ENCODE measurements at regions not wholly inside any gene's neighbourhood (a gene's known extent, or its start where the extent isn't known, plus 50 kb on each side); places are given as distances from the start of the nearest gene placed in this dataset.

- Histone ChIP-seq H3K79me2 (ENCODE audit: control insufficient read depth, insufficient read depth, low read length) (no peaks in the 10 kb centered on the region), H3K4me1 (ENCODE audit: control insufficient read depth, extremely low read depth, insufficient read depth, low read length) (no peaks in the 10 kb centered on the region), H3K27me3 (ENCODE audit: control insufficient read depth in 2 of 2, insufficient read depth in 2 of 2, low read length in 2 of 2) (no peaks in the 10 kb centered on the region), H3K4me3 (replicated peaks in 1 of 3; ENCODE audit: insufficient read depth in 1 of 3, low read depth in 1 of 3, low read length in 3 of 3) (no peak overlapping the region), H3K4me2 (ENCODE audit: insufficient read depth, low read length) (no peak overlapping the region), H3K9me3 (replicated peaks; ENCODE audit: control insufficient read depth, insufficient read depth, low read length) (no peaks in the 10 kb centered on the region), H3K9ac (replicated peaks; ENCODE audit: extremely low read depth, insufficient read depth, low read length) (no peak overlapping the region), H3K27ac (ENCODE audit: insufficient read depth, low read depth, low read length) (no peak overlapping the region), H3K9me1 (replicated peaks; ENCODE audit: control insufficient read depth, extremely low read depth, insufficient read depth, low read length) (no peaks in the 10 kb centered on the region), H4K20me1 (replicated peaks; ENCODE audit: control insufficient read depth, extremely low read depth, insufficient read depth, low read length) (no peaks in the 10 kb centered on the region), H3K36me3 (ENCODE audit: control insufficient read depth in 2 of 2, extremely low read depth in 1 of 2, insufficient read depth in 2 of 2, low read length in 2 of 2) (no peaks in the 10 kb centered on the region), H2AFZ (ENCODE audit: low read depth, low read length) (no peak overlapping the region)
- intact Hi-C loops (cut with micrococcal nuclease) (no loop called here), dilution Hi-C loops (cut with MboI; ENCODE audit: extremely low pct_ligation_motif_present, low sequenced_read_pairs) (no loop called here)
- DNase-seq (ENCODE audit: low read depth, low spot score) = no peak
- FAIRE-seq = no peak
- ChIA-PET CTCF (interaction anchor here (1.1 kb wide), 1 partner anchor 18 kb away, joined by 3 read pairs; no protein-coding TSS in a partner anchor), POLR2A (no interaction called here)
- no TSS peak for BruUV-seq (replicated peaks)
- no peak for TF ChIP-seq POLR2A (IDR thresholded peaks at IDR 0.05; ENCODE audit: low read depth, low read length)
- no peak for TF ChIP-seq FOS (IDR thresholded peaks at IDR 0.05; ENCODE audit: borderline replicate concordance, insufficient read depth, low read length)
- TF ChIP-seq CTCF (IDR thresholded peaks at IDR 0.05; ENCODE audit: extremely low read depth in 1 of 2, insufficient read depth in 1 of 2, low read depth in 1 of 2, low read length in 2 of 2) = no peak
- TF ChIP-seq EZH2 (IDR thresholded peaks at IDR 0.05; ENCODE audit: borderline replicate concordance, low read depth, low read length, severe bottlenecking) = no peak
These were observed 767.4 kb upstream of the GHITM start for GRCh38 chr10:83371696-83372490.

- no peak overlapping the region for H2AFZ ChIP-seq (ENCODE audit: low read depth, low read length)
These were observed 766.7 kb upstream of the GHITM start for GRCh38 chr10:83372646-83373045.

More at GRCh38 chr10:83372646-83373045, 766.7 kb upstream of the GHITM start:
- dilution Hi-C loops (cut with MboI; ENCODE audit: extremely low pct_ligation_motif_present, low sequenced_read_pairs) = no loop called here
- intact Hi-C loops (cut with micrococcal nuclease) = loop anchor here (1.0 kb wide), 2 partner anchors 499 to 576 kb away; no protein-coding TSS in a partner anchor
- no peaks in the 10 kb centered on the region for H3K36me3 ChIP-seq (ENCODE audit: control insufficient read depth in 2 of 2, extremely low read depth in 1 of 2, insufficient read depth in 2 of 2, low read length in 2 of 2)
- no peak overlapping the region for H3K4me2 ChIP-seq (ENCODE audit: insufficient read depth, low read length)
- no peak for DNase-seq (ENCODE audit: low read depth, low spot score)
- no peak overlapping the region for H3K9ac ChIP-seq (replicated peaks; ENCODE audit: extremely low read depth, insufficient read depth, low read length)
- H3K27ac ChIP-seq (ENCODE audit: insufficient read depth, low read depth, low read length) = no peak overlapping the region
- H3K9me3 ChIP-seq (replicated peaks; ENCODE audit: control insufficient read depth, insufficient read depth, low read length) = no peaks in the 10 kb centered on the region
- H3K4me3 ChIP-seq (replicated peaks in 1 of 3; ENCODE audit: insufficient read depth in 1 of 3, low read depth in 1 of 3, low read length in 3 of 3) = no peak overlapping the region
- CTCF ChIA-PET = interaction anchor here (1.2 kb wide), 1 partner anchor 499 kb away, joined by 4 read pairs; no protein-coding TSS in a partner anchor
- H3K79me2 ChIP-seq (ENCODE audit: control insufficient read depth, insufficient read depth, low read length) = no peaks in the 10 kb centered on the region
- no peak for FAIRE-seq
- no TSS peak for BruUV-seq (replicated peaks)
- no peaks in the 10 kb centered on the region for H4K20me1 ChIP-seq (replicated peaks; ENCODE audit: control insufficient read depth, extremely low read depth, insufficient read depth, low read length)
- H3K27me3 ChIP-seq (ENCODE audit: control insufficient read depth in 2 of 2, insufficient read depth in 2 of 2, low read length in 2 of 2) = no peaks in the 10 kb centered on the region
- no peaks in the 10 kb centered on the region for H3K9me1 ChIP-seq (replicated peaks; ENCODE audit: control insufficient read depth, extremely low read depth, insufficient read depth, low read length)
- POLR2A ChIA-PET = no interaction called here
- no peak for TF ChIP-seq JUN (IDR thresholded peaks at IDR 0.05; ENCODE audit: borderline replicate concordance, insufficient read depth, insufficient read length, low read depth)
- TF ChIP-seq CTCF (IDR thresholded peaks at IDR 0.05; ENCODE audit: extremely low read depth in 1 of 2, insufficient read depth in 1 of 2, low read depth in 1 of 2, low read length in 2 of 2) = no peak
- TF ChIP-seq GATA2 (IDR thresholded peaks at IDR 0.05; ENCODE audit: insufficient read depth, insufficient read length, low read depth, low read length) = no peak
- no peak for TF ChIP-seq POLR2AphosphoS5 (IDR thresholded peaks at IDR 0.05; ENCODE audit: insufficient read depth, low read depth, low read length)
- no peaks in the 10 kb centered on the region for H3K4me1 ChIP-seq (ENCODE audit: control insufficient read depth, extremely low read depth, insufficient read depth, low read length)

Data from endothelial cell of umbilical vein (primary cell).